B cell (primary cell): ENCODE measurements at regions not wholly inside any gene's neighbourhood (a gene's known extent, or its start where the extent isn't known, plus 50 kb on each side); places are given as distances from the start of the nearest gene placed in this dataset.
"Not testable (repeated sequence)": the region's sequence is repeated elsewhere in the genome, so short reads cannot be mapped to it uniquely, and the experiment has no call there.

Experiments used
- ATAC-seq: fragments of 200-7000 bp; cut with Tn5 transposase; one replicate; pipeline ENCODE4 v1.10.0; 2021; ENCODE audit warnings: low read depth, mild to moderate bottlenecking, moderate number of reproducible peaks, moderate library complexity
- CTCF ChIA-PET: fragments of 350-600 bp; sonication (Branson Sonifier 250); formaldehyde crosslinking; loops from one replicate; lab custom pipeline; 2021; ENCODE audit warnings: antibody characterized with exemption, inconsistent platforms; lab: Charles Lee
- POLR2A ChIA-PET: fragments of 350-600 bp; sonication (Branson Sonifier 250); formaldehyde crosslinking; loops from one replicate; lab custom pipeline; 2021; ENCODE audit warnings: antibody characterized with exemption; lab: Charles Lee
- DNase-seq: peaks from one replicate; pipeline ENCODE4 v3.0.0; 2013
- H2AFZ ChIP-seq: 2 replicates; pipeline ENCODE4 v1.6.1; 2012; ENCODE audit warnings: mild to moderate bottlenecking, low read depth, low read length; ENCODE audit not compliant: insufficient read depth, poor library complexity, severe bottlenecking
- H3K27ac ChIP-seq, 2 donors: 1 replicate in 1 of 2; 2 replicates in 1 of 2; pipeline ENCODE4 v1.5.1; 2012 to 2013; ENCODE audit warnings: low read length in 2 of 2, mild to moderate bottlenecking in 2 of 2, moderate library complexity in 1 of 2
- H3K27me3 ChIP-seq, 4 experiments: fragments of 200-600 bp in 1 of 4; sonication (generic) in 1 of 4; replicated peaks in 1 of 4; 1 replicate in 2 of 4; 2 replicates in 2 of 4; pipeline versions ENCODE4 v1.6.1 to v1.7.0; 2013 to 2016; ENCODE audit warnings: low read length in 3 of 4, mild to moderate bottlenecking in 2 of 4, mixed read lengths in 1 of 4, moderate library complexity in 1 of 4; ENCODE audit not compliant: insufficient read depth in 4 of 4, control insufficient read depth in 3 of 4; ENCODE audit errors: control extremely low read depth in 1 of 4
- H3K36me3 ChIP-seq, 2 experiments: replicated peaks in 1 of 2; 1 replicate in 1 of 2; 2 replicates in 1 of 2; pipeline versions ENCODE4 v1.6.1 to v1.7.1; 2013; ENCODE audit warnings: low read length in 1 of 2; ENCODE audit not compliant: insufficient read depth in 2 of 2, control insufficient read depth in 1 of 2; ENCODE audit errors: control extremely low read depth in 1 of 2, extremely low read depth in 1 of 2
- H3K4me1 ChIP-seq, 2 donors: fragments of 200-600 bp in 1 of 2; sonication (generic) in 1 of 2; 1 replicate in 1 of 2; 2 replicates in 1 of 2; pipeline versions ENCODE4 v1.5.1 to v1.6.1; 2013 to 2017; ENCODE audit warnings: low read length in 2 of 2; ENCODE audit not compliant: control insufficient read depth in 2 of 2, insufficient read depth in 2 of 2
- H3K4me2 ChIP-seq: replicated peaks from 2 replicates; pipeline ENCODE3; 2012; ENCODE audit warnings: mild to moderate bottlenecking, low read depth, low read length; ENCODE audit not compliant: poor library complexity, severe bottlenecking
- H3K4me3 ChIP-seq, 5 experiments: fragments of 200-600 bp in 1 of 5; sonication (generic) in 1 of 5; 1 replicate in 3 of 5; 2 replicates in 2 of 5; pipeline versions ENCODE4 v1.5.1 to v1.7.0; 2011 to 2016; ENCODE audit warnings: low read length in 4 of 5, mild to moderate bottlenecking in 4 of 5, low read depth in 2 of 5, control low read depth in 1 of 5, moderate library complexity in 1 of 5; ENCODE audit not compliant: insufficient read depth in 1 of 5; ENCODE audit errors: control extremely low read depth in 1 of 5, extremely low read depth in 1 of 5
- H3K79me2 ChIP-seq: fragments of 200-600 bp; sonication (generic); one replicate; pipeline ENCODE4 v1.6.0; 2016; ENCODE audit warnings: low read length; ENCODE audit not compliant: control insufficient read depth, insufficient read depth
- H3K9ac ChIP-seq: fragments of 200-600 bp; sonication (generic); 2 replicates; pipeline ENCODE4 v1.6.1; 2017; ENCODE audit warnings: mild to moderate bottlenecking, low read length, moderate library complexity
- H3K9me3 ChIP-seq, 3 donors: one replicate each; pipeline versions ENCODE4 v1.6.1 to v1.7.1; 2013; ENCODE audit warnings: low read length in 2 of 3; ENCODE audit not compliant: control insufficient read depth in 2 of 3, insufficient read depth in 1 of 3; ENCODE audit errors: control extremely low read depth in 1 of 3
- H4K20me1 ChIP-seq: 2 replicates; pipeline ENCODE4 v1.6.0; 2012; ENCODE audit warnings: mild to moderate bottlenecking, low read length; ENCODE audit not compliant: insufficient read depth, control insufficient read depth, poor library complexity, severe bottlenecking
- H3K27ac Mint-ChIP-seq: one replicate; pipeline ENCODE4 v1.8.0; 2021; ENCODE audit warnings: mixed read lengths
- H3K27me3 Mint-ChIP-seq: one replicate; pipeline ENCODE4 v1.8.0; 2021; ENCODE audit warnings: mixed read lengths
- H3K4me1 Mint-ChIP-seq: one replicate; pipeline ENCODE4 v1.8.0; 2021; ENCODE audit warnings: mixed read lengths
- H3K4me3 Mint-ChIP-seq: one replicate; pipeline ENCODE4 v1.8.0; 2021; ENCODE audit warnings: mixed read lengths
- H3K9me3 Mint-ChIP-seq: one replicate; pipeline ENCODE4 v1.8.0; 2022; ENCODE audit warnings: mixed read lengths; ENCODE audit not compliant: insufficient read depth
- EZH2 ChIP-seq: IDR thresholded peaks from 2 replicates; pipeline ENCODE4 v1.6.1; 2012; ENCODE audit warnings: borderline replicate concordance, low read depth, mild to moderate bottlenecking, moderate library complexity, low read length; ENCODE audit not compliant: insufficient read depth, poor library complexity, severe bottlenecking
- WGBS: methylation state at CpG from one replicate; pipeline ENCODE4 v1.1.5; 2013; ENCODE audit warnings: missing lambda C conversion rate; ENCODE audit not compliant: insufficient coverage; 5-methylcytosine and 5-hydroxymethylcytosine counted together
- intact Hi-C: fragments of 100-400 bp; cut with micrococcal nuclease; formaldehyde crosslinking; loops from one replicate; pipeline ENCODE4 v1.10.0; 2022
- TF ChIP-seq, protein P1 (sequence below): fragments of 200-600 bp; IDR thresholded peaks from one replicate; pipeline ENCODE4 v1.8.0; 2022; ENCODE audit warnings: antibody characterized with exemption, mild to moderate bottlenecking

DNA sequence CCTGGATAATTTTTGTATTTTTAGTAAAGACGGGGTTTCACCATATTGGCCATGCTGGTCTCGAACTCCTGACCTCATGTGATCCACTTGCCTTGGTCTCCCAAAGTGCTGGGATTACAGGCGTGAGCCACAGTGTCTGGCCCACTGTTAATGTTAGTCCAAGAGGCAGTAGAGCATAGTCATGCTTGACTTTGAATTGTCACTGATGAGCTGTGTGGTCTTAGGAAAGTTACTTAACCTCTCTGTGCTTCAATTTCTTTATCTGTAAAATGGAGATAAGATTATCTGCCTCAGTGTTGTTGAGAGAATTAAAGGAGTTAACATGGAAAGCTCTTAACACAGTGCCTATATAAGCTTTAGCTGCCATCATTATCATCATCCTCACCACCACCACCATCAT is 78.1 kb downstream of the TBX3 start:
- no peak for DNase-seq
- no peaks in the 10 kb centered on the region for H4K20me1 ChIP-seq
- CTCF ChIA-PET: no interaction called here
- no peak overlapping the region for H3K9ac ChIP-seq
- 90% methylated on average over 3 of the region's 3 CpGs for WGBS
- no peaks in the 10 kb centered on the region for H3K79me2 ChIP-seq
- H2AFZ ChIP-seq: no peak overlapping the region
- POLR2A ChIA-PET: no interaction called here
- intact Hi-C loops: no loop called here
- H3K4me1 ChIP-seq: no peaks in the 10 kb centered on the region
- H3K4me3 ChIP-seq: no peak overlapping the region
- Mint-ChIP-seq H3K27ac (no peak overlapping the region), H3K4me1 (no peaks in the 10 kb centered on the region), H3K9me3 (peaks cover 3% of the 10 kb centered on the region), H3K4me3 (no peak overlapping the region), H3K27me3 (peaks cover 8% of the 10 kb centered on the region)
- H3K27me3 ChIP-seq: no peaks in the 10 kb centered on the region
- no peak overlapping the region for H3K4me2 ChIP-seq
- ATAC-seq: no peak
- no peaks in the 10 kb centered on the region for H3K36me3 ChIP-seq
- TF ChIP-seq, protein P1, sequence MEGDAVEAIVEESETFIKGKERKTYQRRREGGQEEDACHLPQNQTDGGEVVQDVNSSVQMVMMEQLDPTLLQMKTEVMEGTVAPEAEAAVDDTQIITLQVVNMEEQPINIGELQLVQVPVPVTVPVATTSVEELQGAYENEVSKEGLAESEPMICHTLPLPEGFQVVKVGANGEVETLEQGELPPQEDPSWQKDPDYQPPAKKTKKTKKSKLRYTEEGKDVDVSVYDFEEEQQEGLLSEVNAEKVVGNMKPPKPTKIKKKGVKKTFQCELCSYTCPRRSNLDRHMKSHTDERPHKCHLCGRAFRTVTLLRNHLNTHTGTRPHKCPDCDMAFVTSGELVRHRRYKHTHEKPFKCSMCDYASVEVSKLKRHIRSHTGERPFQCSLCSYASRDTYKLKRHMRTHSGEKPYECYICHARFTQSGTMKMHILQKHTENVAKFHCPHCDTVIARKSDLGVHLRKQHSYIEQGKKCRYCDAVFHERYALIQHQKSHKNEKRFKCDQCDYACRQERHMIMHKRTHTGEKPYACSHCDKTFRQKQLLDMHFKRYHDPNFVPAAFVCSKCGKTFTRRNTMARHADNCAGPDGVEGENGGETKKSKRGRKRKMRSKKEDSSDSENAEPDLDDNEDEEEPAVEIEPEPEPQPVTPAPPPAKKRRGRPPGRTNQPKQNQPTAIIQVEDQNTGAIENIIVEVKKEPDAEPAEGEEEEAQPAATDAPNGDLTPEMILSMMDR: no peak
- TF ChIP-seq EZH2: no peak
- H3K27ac ChIP-seq: no peak overlapping the region
- peaks cover 0 to 3% (median 0%) of the 10 kb centered on the region in 3 donors for H3K9me3 ChIP-seq

DNA sequence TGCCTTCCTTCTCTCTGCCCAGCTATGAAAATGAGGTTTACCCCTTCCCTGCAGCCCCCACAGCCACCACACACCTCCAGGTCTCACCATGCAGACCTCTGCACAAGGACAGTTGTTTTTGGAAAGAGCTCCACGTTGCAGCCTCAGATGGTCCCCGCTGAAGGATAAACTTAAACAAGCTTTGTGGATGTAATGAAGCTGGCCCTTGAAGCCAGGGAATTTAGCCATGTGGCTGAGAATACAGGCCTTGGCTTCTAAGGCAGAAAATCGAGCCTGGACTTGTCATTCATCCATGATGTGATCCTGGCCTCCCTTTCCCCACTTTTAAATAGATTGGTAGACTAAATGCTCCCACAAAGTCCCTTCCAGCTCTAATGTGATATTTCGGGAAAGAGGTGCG is 79.4 kb downstream of the TBX3 start:
- no peak for ATAC-seq
- Histone ChIP-seq H3K27ac (no peak overlapping the region), H3K9ac (no peak overlapping the region), H3K9me3 (peaks cover 0 to 10% (median 0%) of the 10 kb centered on the region in 3 donors), H3K4me1 (no peaks in the 10 kb centered on the region), H3K4me2 (no peak overlapping the region), H3K27me3 (no peaks in the 10 kb centered on the region), H3K36me3 (no peaks in the 10 kb centered on the region), H3K79me2 (no peaks in the 10 kb centered on the region), H2AFZ (no peak overlapping the region), H4K20me1 (no peaks in the 10 kb centered on the region), H3K4me3 (no peak overlapping the region)
- WGBS: 72% methylated on average over 4 of the region's 5 CpGs
- Mint-ChIP-seq H3K27me3 (peaks cover 4% of the 10 kb centered on the region), H3K4me3 (no peak overlapping the region), H3K9me3 (peaks cover 3% of the 10 kb centered on the region), H3K4me1 (no peaks in the 10 kb centered on the region), H3K27ac (no peak overlapping the region)
- intact Hi-C loops: no loop called here
- TF ChIP-seq, protein P1: no peak
- TF ChIP-seq EZH2: no peak
- ChIA-PET CTCF (no interaction called here), POLR2A (no interaction called here)
- no peak for DNase-seq

DNA sequence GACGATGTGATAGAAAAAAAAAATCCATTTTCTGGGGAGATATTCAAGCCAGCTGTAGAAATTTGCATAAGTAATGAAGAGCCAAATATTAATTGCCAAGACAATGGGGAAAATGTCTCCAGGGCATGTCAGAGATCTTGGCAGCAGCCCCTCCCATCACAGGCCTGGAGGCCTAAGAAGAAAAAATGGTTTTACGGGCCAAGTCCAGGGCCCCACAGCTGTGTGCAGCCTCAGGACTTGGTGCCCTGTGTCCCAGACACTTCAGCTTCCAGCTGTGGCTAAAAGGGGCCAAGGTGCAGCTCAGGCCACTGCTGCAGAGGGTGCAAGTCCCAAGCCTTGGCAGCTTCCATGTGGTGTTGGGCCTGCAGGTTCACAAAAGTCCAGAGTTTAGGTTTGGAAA is 83.4 kb downstream of the TBX3 start:
- H3K27ac Mint-ChIP-seq, H3K27me3 Mint-ChIP-seq, H3K36me3 ChIP-seq, H3K27me3 ChIP-seq, H2AFZ ChIP-seq, H3K4me1 Mint-ChIP-seq, H3K27ac ChIP-seq, H3K9me3 Mint-ChIP-seq, POLR2A ChIA-PET, DNase-seq, H3K4me2 ChIP-seq, H3K4me1 ChIP-seq, H3K79me2 ChIP-seq, H4K20me1 ChIP-seq, ATAC-seq, H3K9ac ChIP-seq, CTCF ChIA-PET, H3K4me3 Mint-ChIP-seq, intact Hi-C loops, H3K4me3 ChIP-seq: not testable (repeated sequence)
- 92% methylated on average over 2 of the region's 2 CpGs for WGBS
- H3K9me3 ChIP-seq: peaks cover 0 to 10% (median 0%) of the 10 kb centered on the region in 3 donors
